Fibroblast of lung (primary cell): ENCODE measurements at regions not wholly inside any gene's neighbourhood (a gene's known extent, or its start where the extent isn't known, plus 50 kb on each side); places are given as distances from the start of the nearest gene placed in this dataset.
"Not testable (repeated sequence)": the region's sequence is repeated elsewhere in the genome, so short reads cannot be mapped to it uniquely, and the experiment has no call there.

ENCODE experiments used
- DNase-seq, 2 donors: peaks; one replicate each; pipeline versions ENCODE4 v3.0.0 to v3.0.0-alpha.2; 2010; ENCODE audit warnings: low read depth in 2 of 2
- H2AFZ ChIP-seq: 2 replicates; pipeline ENCODE4 v1.5.1; 2012; ENCODE audit warnings: low read length, control low read depth, inconsistent platforms
- H3K27ac ChIP-seq: 2 replicates; pipeline ENCODE4 v1.5.1; 2011; ENCODE audit warnings: low read length, control low read depth; ENCODE audit not compliant: insufficient read depth
- H3K27me3 ChIP-seq: 2 replicates; pipeline ENCODE4 v1.5.1; 2011; ENCODE audit warnings: mild to moderate bottlenecking, low read length; ENCODE audit not compliant: control insufficient read depth, insufficient read depth
- H3K36me3 ChIP-seq: 2 replicates; pipeline ENCODE4 v1.5.1; 2011; ENCODE audit warnings: low read length; ENCODE audit not compliant: control insufficient read depth, insufficient read depth
- H3K4me1 ChIP-seq: 2 replicates; pipeline ENCODE4 v1.5.1; 2011; ENCODE audit warnings: low read length; ENCODE audit not compliant: control insufficient read depth, insufficient read depth; ENCODE audit errors: extremely low read depth
- H3K4me2 ChIP-seq: 2 replicates; pipeline ENCODE4 v1.5.1; 2011; ENCODE audit warnings: low read length, control low read depth; ENCODE audit not compliant: insufficient read depth; ENCODE audit errors: extremely low read depth
- H3K4me3 ChIP-seq, 4 experiments: fragments of 200-600 bp in 1 of 4; sonication (generic) in 1 of 4; replicated peaks in 1 of 4; 2 replicates each; pipeline ENCODE4 v1.5.1; 2011 to 2016; ENCODE audit warnings: low read length in 4 of 4, low read depth in 3 of 4, mild to moderate bottlenecking in 3 of 4, control low read depth in 2 of 4, inconsistent platforms in 1 of 4, mixed read lengths in 1 of 4; ENCODE audit not compliant: insufficient read depth in 1 of 4; ENCODE audit errors: control extremely low read depth in 1 of 4
- H3K79me2 ChIP-seq: 2 replicates; pipeline ENCODE4 v1.5.1; 2012; ENCODE audit warnings: mild to moderate bottlenecking, low read length, inconsistent platforms; ENCODE audit not compliant: control insufficient read depth, insufficient read depth
- H3K9ac ChIP-seq: 2 replicates; pipeline ENCODE4 v1.5.1; 2011; ENCODE audit warnings: mild to moderate bottlenecking, low read length, control low read depth; ENCODE audit not compliant: insufficient read depth
- H3K9me3 ChIP-seq: 2 replicates; pipeline ENCODE4 v1.5.1; 2012; ENCODE audit warnings: low read depth, low read length; ENCODE audit not compliant: control insufficient read depth, insufficient read depth
- H4K20me1 ChIP-seq: 2 replicates; pipeline ENCODE4 v1.5.1; 2011; ENCODE audit warnings: low read length; ENCODE audit not compliant: control insufficient read depth, insufficient read depth; ENCODE audit errors: extremely low read depth
- EZH2 ChIP-seq: IDR thresholded peaks from 2 replicates; pipeline ENCODE4 v1.5.1; 2012; ENCODE audit warnings: low read length, control low read depth, mild to moderate bottlenecking; ENCODE audit errors: missing control alignments
- TF ChIP-seq, protein P1 (sequence below), 2 donors: IDR thresholded peaks in 1 of 2; conservative IDR thresholded peaks in 1 of 2; 1 replicate in 1 of 2; 2 replicates in 1 of 2; pipeline ENCODE4 v1.5.1; 2011 to 2012; ENCODE audit warnings: low read length in 2 of 2, control low read depth in 1 of 2, inconsistent platforms in 1 of 2, low read depth in 1 of 2, mild to moderate bottlenecking in 1 of 2

DNA sequence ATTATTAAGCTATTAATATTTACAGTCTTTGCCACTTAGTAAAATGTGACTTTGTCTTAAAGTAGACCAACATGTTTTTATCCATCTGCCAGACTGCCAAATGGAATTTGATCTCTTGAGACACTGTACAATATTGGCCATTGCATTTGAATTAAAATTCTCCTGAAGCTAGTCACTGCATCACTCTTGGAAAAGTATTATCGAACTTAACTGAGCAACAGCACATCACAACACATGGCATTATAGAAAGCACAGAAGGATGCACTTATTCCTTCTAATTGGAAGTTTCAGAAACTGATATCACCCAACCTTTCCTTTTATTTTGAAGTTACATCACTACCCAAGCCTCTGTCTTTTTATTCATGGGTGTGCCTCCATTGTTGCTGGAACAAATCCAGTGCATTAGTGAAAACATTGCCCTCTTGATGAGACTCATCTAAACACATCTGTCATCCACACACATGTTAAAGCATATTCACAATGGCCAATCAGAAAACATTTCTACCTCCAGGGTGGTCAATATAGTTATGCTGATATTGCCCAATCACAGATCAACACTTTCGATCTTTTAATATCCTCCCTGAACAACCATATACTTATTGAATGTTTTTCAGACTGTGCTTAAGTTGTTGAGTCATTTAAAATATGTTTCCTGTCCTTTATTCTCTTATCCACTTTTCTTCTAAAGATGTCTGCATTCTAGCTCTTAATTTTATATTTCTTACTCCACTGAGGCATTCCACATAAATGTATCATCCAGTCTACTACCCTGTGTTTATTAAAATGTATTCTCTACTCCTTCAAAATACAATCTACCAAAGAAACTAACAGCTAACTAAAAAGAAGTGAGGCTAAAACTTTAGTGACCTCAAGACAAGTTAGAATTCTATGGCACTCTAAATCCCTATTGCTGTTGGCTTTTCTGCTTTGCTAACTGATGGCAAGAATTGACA lies 535.0 kb downstream of the RFPL4B start:
- Histone ChIP-seq H4K20me1 (no peaks in the 10 kb centered on the region), H3K27me3 (no peaks in the 10 kb centered on the region), H2AFZ (no peak overlapping the region), H3K4me2 (no peak overlapping the region), H3K27ac (no peak overlapping the region), H3K4me3 (no peak overlapping the region), H3K36me3 (no peaks in the 10 kb centered on the region), H3K9ac (no peak overlapping the region), H3K9me3 (no peaks in the 10 kb centered on the region), H3K4me1 (peaks cover 11% of the 10 kb centered on the region), H3K79me2 (no peaks in the 10 kb centered on the region)
- peak in 1 of 2 donors; percentile 48 for DNase-seq
- TF ChIP-seq, protein P1, sequence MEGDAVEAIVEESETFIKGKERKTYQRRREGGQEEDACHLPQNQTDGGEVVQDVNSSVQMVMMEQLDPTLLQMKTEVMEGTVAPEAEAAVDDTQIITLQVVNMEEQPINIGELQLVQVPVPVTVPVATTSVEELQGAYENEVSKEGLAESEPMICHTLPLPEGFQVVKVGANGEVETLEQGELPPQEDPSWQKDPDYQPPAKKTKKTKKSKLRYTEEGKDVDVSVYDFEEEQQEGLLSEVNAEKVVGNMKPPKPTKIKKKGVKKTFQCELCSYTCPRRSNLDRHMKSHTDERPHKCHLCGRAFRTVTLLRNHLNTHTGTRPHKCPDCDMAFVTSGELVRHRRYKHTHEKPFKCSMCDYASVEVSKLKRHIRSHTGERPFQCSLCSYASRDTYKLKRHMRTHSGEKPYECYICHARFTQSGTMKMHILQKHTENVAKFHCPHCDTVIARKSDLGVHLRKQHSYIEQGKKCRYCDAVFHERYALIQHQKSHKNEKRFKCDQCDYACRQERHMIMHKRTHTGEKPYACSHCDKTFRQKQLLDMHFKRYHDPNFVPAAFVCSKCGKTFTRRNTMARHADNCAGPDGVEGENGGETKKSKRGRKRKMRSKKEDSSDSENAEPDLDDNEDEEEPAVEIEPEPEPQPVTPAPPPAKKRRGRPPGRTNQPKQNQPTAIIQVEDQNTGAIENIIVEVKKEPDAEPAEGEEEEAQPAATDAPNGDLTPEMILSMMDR (conservative IDR thresholded peaks at IDR 0.05 in 1 of 2, IDR thresholded peaks at IDR 0.05 in 1 of 2; ENCODE audit: low read depth in 1 of 2, low read length in 2 of 2): no peak

DNA sequence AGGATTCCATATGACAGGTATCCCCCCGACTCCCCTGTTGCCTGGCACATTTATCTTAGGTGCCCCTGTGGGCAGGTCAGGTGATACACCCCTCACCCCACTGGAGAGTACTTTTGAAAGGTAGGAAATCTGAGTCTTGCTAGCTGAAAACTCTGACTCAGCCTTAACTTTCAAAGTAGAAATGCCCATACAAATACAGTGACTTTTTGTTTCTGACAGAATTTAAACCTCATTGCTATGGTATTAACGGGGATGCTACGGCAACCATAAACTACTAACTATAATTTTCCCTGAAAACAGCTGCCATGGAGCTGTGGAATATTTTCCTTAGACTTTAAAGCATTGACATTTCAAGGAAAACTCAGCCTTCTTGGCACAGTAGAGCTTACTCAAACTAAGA lies 536.0 kb downstream of the RFPL4B start:
- H3K4me3 ChIP-seq: no peak overlapping the region
- H3K79me2 ChIP-seq: no peaks in the 10 kb centered on the region
- no peak overlapping the region for H3K9ac ChIP-seq
- no peak overlapping the region for H2AFZ ChIP-seq
- H3K36me3 ChIP-seq: no peaks in the 10 kb centered on the region
- H3K4me2 ChIP-seq: no peak overlapping the region
- H3K27ac ChIP-seq: no peak overlapping the region
- no peaks in the 10 kb centered on the region for H3K27me3 ChIP-seq
- no peaks in the 10 kb centered on the region for H3K9me3 ChIP-seq
- H3K4me1 ChIP-seq: peaks cover 4% of the 10 kb centered on the region
- TF ChIP-seq EZH2: no peak
- TF ChIP-seq, protein P1 (conservative IDR thresholded peaks at IDR 0.05 in 1 of 2, IDR thresholded peaks at IDR 0.05 in 1 of 2; ENCODE audit: low read depth in 1 of 2, low read length in 2 of 2): no peak
- peak in 1 of 2 donors; percentile 55 for DNase-seq
- H4K20me1 ChIP-seq: no peaks in the 10 kb centered on the region

GRCh38 chr6:112886415-112886814 lies 539.3 kb downstream of the RFPL4B start:
- no peak overlapping the region for H3K9ac ChIP-seq
- H3K79me2 ChIP-seq: no peaks in the 10 kb centered on the region
- no peaks in the 10 kb centered on the region for H4K20me1 ChIP-seq
- H3K9me3 ChIP-seq: no peaks in the 10 kb centered on the region
- no peak overlapping the region for H2AFZ ChIP-seq
- H3K27ac ChIP-seq: no peak overlapping the region
- H3K27me3 ChIP-seq: no peaks in the 10 kb centered on the region
- no peak for DNase-seq
- no peak overlapping the region for H3K4me3 ChIP-seq
- no peaks in the 10 kb centered on the region for H3K36me3 ChIP-seq
- no peak for TF ChIP-seq EZH2
- TF ChIP-seq, protein P1 (conservative IDR thresholded peaks at IDR 0.05 in 1 of 2, IDR thresholded peaks at IDR 0.05 in 1 of 2; ENCODE audit: low read depth in 1 of 2, low read length in 2 of 2): no peak
- H3K4me1 ChIP-seq: peaks cover 2% of the 10 kb centered on the region
- H3K4me2 ChIP-seq: no peak overlapping the region

DNA sequence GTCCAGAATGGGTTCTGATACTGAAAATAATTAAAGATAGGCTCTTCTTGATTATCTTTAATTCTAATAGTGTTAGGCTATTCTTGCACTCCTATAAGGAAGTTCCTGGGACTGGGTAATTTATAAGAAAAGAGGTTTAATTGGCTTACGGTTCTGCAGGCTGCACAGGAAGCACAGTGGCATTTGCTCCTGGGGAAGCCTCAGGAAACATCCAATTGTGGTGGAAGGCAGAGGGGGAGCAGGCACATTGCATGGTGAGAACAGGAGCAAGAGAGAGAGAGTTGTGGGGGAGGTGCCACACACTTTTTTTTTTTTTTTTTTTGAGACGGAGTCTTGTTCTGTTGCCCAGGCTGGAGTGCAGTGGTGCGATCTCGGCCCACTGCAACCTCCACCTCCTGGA lies 540.3 kb downstream of the RFPL4B start:
- not testable (repeated sequence) for H3K9ac ChIP-seq, H3K36me3 ChIP-seq

More for the DNA sequence above, 540.3 kb downstream of the RFPL4B start:
- H3K4me3 ChIP-seq, H3K27me3 ChIP-seq, H2AFZ ChIP-seq, H3K79me2 ChIP-seq, DNase-seq, H3K27ac ChIP-seq, H4K20me1 ChIP-seq, H3K4me2 ChIP-seq, H3K9me3 ChIP-seq, H3K4me1 ChIP-seq: not testable (repeated sequence)
